GM23338 (cell line): ENCODE measurements at regions not wholly inside any gene's neighbourhood (a gene's known extent, or its start where the extent isn't known, plus 50 kb on each side); places are given as distances from the start of the nearest gene placed in this dataset.

Experiments used
- ATAC-seq: fragments of 200-7000 bp; cut with Tn5 transposase; 3 replicates; pipeline ENCODE4 v1.9.1; 2020
- DNase-seq: peaks from one replicate; pipeline ENCODE4 v3.0.0-alpha.2; 2015; ENCODE audit warnings: low spot score
- H2AFZ ChIP-seq: fragments of 200-600 bp; sonication (generic); 2 replicates; pipeline ENCODE4 v1.8.0; 2016; ENCODE audit warnings: antibody characterized with exemption, mild to moderate bottlenecking, moderate library complexity
- H3F3A ChIP-seq: fragments of 200-600 bp; sonication (generic); replicated peaks from 2 replicates; pipeline ENCODE4 v1.8.0; 2017; ENCODE audit warnings: antibody characterized with exemption, mixed run types, low read depth
- H3K27ac ChIP-seq: fragments of 200-600 bp; sonication (generic); 2 replicates; pipeline ENCODE4 v1.6.1; 2016; ENCODE audit warnings: low read depth
- H3K27me3 ChIP-seq: fragments of 200-600 bp; sonication (generic); 2 replicates; pipeline ENCODE4 v1.8.0; 2016; ENCODE audit warnings: mild to moderate bottlenecking, mixed run types, moderate library complexity; ENCODE audit not compliant: insufficient read depth
- H3K36me3 ChIP-seq: fragments of 200-600 bp; sonication (generic); 2 replicates; pipeline ENCODE4 v1.8.0; 2016; ENCODE audit warnings: mild to moderate bottlenecking; ENCODE audit not compliant: insufficient read depth
- H3K4me1 ChIP-seq: fragments of 200-600 bp; sonication (generic); 2 replicates; pipeline ENCODE4 v1.8.0; 2016; ENCODE audit warnings: mild to moderate bottlenecking, moderate library complexity; ENCODE audit not compliant: insufficient read depth
- H3K4me2 ChIP-seq: fragments of 200-600 bp; sonication (generic); 2 replicates; pipeline ENCODE4 v1.7.1; 2017; ENCODE audit warnings: mixed run types
- H3K4me3 ChIP-seq: fragments of 200-600 bp; sonication (generic); 2 replicates; pipeline ENCODE4 v1.6.1; 2016; ENCODE audit warnings: mixed run types
- H3K79me2 ChIP-seq: fragments of 200-600 bp; sonication (generic); replicated peaks from 2 replicates; pipeline ENCODE4 v1.8.0; 2017; ENCODE audit warnings: mild to moderate bottlenecking; ENCODE audit not compliant: insufficient read depth
- H3K9me2 ChIP-seq: fragments of 200-600 bp; sonication (generic); 2 replicates; pipeline ENCODE4 v1.8.0; 2017; ENCODE audit not compliant: insufficient read depth
- H4K20me1 ChIP-seq: fragments of 200-600 bp; sonication (generic); replicated peaks from 2 replicates; pipeline ENCODE4 v1.8.0; 2017; ENCODE audit warnings: mild to moderate bottlenecking; ENCODE audit not compliant: insufficient read depth
- H3K27ac Mint-ChIP-seq: 2 replicates; pipeline ENCODE4 v1.8.0; 2020; ENCODE audit warnings: inconsistent platforms, mild to moderate bottlenecking, moderate library complexity, mixed read lengths
- H3K27me3 Mint-ChIP-seq: 3 replicates; pipeline ENCODE4 v1.8.0; 2022; ENCODE audit warnings: low read depth, mild to moderate bottlenecking, moderate library complexity, mixed read lengths, inconsistent platforms; ENCODE audit not compliant: insufficient read depth, poor library complexity
- H3K36me3 Mint-ChIP-seq: 3 replicates; pipeline ENCODE4 v1.8.0; 2021; ENCODE audit warnings: low read depth, mild to moderate bottlenecking, inconsistent platforms, moderate library complexity, mixed read lengths
- H3K4me1 Mint-ChIP-seq: 3 replicates; pipeline ENCODE4 v1.8.0; 2020; ENCODE audit warnings: mild to moderate bottlenecking, inconsistent platforms, mixed read lengths
- H3K4me3 Mint-ChIP-seq: 3 replicates; pipeline ENCODE4 v1.8.0; 2021; ENCODE audit warnings: moderate library complexity, mild to moderate bottlenecking, inconsistent platforms, mixed read lengths
- H3K9me3 Mint-ChIP-seq: 3 replicates; pipeline ENCODE4 v1.8.0; 2020; ENCODE audit warnings: moderate library complexity, mild to moderate bottlenecking, inconsistent platforms, mixed read lengths
- CREB1 ChIP-seq: fragments of 250-450 bp; sonication (Bioruptor Pico); IDR thresholded peaks from 2 replicates; pipeline ENCODE4 v1.5.0; 2020; ENCODE audit warnings: low read depth, mild to moderate bottlenecking, moderate library complexity
- JUNB ChIP-seq: IDR thresholded peaks from one replicate; pipeline ENCODE4 v1.6.1; 2016; ENCODE audit warnings: antibody characterized with exemption; ENCODE audit not compliant: unreplicated experiment
- NANOG ChIP-seq: IDR thresholded peaks from 2 replicates; pipeline ENCODE4 v1.6.1; 2016; ENCODE audit warnings: antibody characterized with exemption, borderline replicate concordance
- POLR2AphosphoS5 ChIP-seq: IDR thresholded peaks from 2 replicates; pipeline ENCODE4 v1.6.1; 2016; ENCODE audit warnings: antibody characterized with exemption, low read depth
- ZNF114 ChIP-seq: fragments of 250-450 bp; sonication (Bioruptor Pico); IDR thresholded peaks from 2 replicates; pipeline ENCODE4 v1.5.0; 2020; ENCODE audit warnings: mild to moderate bottlenecking, moderate library complexity
- ZNF462 ChIP-seq: fragments of 250-450 bp; sonication (Bioruptor Pico); IDR thresholded peaks from 2 replicates; pipeline ENCODE4 v1.5.0; 2020; ENCODE audit warnings: mild to moderate bottlenecking, moderate library complexity

- Mint-ChIP-seq H3K36me3 (no peaks in the 10 kb centered on the region), H3K4me3 (no peak overlapping the region), H3K27ac (no peak overlapping the region), H3K27me3 (no peaks in the 10 kb centered on the region), H3K9me3 (no peaks in the 10 kb centered on the region), H3K4me1 (no peaks in the 10 kb centered on the region)
- Histone ChIP-seq H3K4me3 (no peak overlapping the region), H3K9me2 (no peaks in the 10 kb centered on the region), H2AFZ (no peak overlapping the region), H3F3A (no peaks in the 10 kb centered on the region), H3K4me1 (no peaks in the 10 kb centered on the region), H3K4me2 (no peak overlapping the region), H4K20me1 (no peaks in the 10 kb centered on the region), H3K36me3 (no peaks in the 10 kb centered on the region), H3K27me3 (no peaks in the 10 kb centered on the region), H3K27ac (no peak overlapping the region), H3K79me2 (no peaks in the 10 kb centered on the region)
- no peak for TF ChIP-seq NANOG
- TF ChIP-seq CREB1: no peak
- no peak for TF ChIP-seq POLR2AphosphoS5
- TF ChIP-seq ZNF462 (CRISPR knock-in tag): no peak
- no peak for TF ChIP-seq JUNB
- no peak for ATAC-seq
- no peak for DNase-seq
Observed at GRCh38 chr2:220337611-220338440, 710.4 kb downstream of the SLC4A3 start.

- H3K4me1 Mint-ChIP-seq: no peaks in the 10 kb centered on the region
- H4K20me1 ChIP-seq: no peaks in the 10 kb centered on the region
- no peak overlapping the region for H3K27ac ChIP-seq
- H3K36me3 ChIP-seq: no peaks in the 10 kb centered on the region
- ATAC-seq: no peak
- H3K27ac Mint-ChIP-seq: no peak overlapping the region
- H3K9me3 Mint-ChIP-seq: no peaks in the 10 kb centered on the region
- no peak overlapping the region for H2AFZ ChIP-seq
- no peaks in the 10 kb centered on the region for H3F3A ChIP-seq
- H3K4me1 ChIP-seq: peaks cover 1% of the 10 kb centered on the region; the same call in 1 of the 2 replicates
- no peaks in the 10 kb centered on the region for H3K36me3 Mint-ChIP-seq
- H3K27me3 ChIP-seq: no peaks in the 10 kb centered on the region
- no peaks in the 10 kb centered on the region for H3K79me2 ChIP-seq
- DNase-seq: no peak
- no peak overlapping the region for H3K4me3 Mint-ChIP-seq
- no peak overlapping the region for H3K4me2 ChIP-seq
- H3K27me3 Mint-ChIP-seq: no peaks in the 10 kb centered on the region
- no peak overlapping the region for H3K4me3 ChIP-seq
- 0 out of 2 replicates have a peak, but pooled peaks cover 6% of the 10 kb centered on the region for H3K9me2 ChIP-seq
- TF ChIP-seq ZNF114 (CRISPR knock-in tag) (no peak), NANOG (no peak), JUNB (no peak), ZNF462 (CRISPR knock-in tag) (no peak)
Observed at GRCh38 chr2:220341014-220341413, 713.6 kb downstream of the SLC4A3 start.
